Adrenal gland (tissue), 9 donors: ENCODE measurements at regions not wholly inside any gene's neighbourhood (a gene's known extent, or its start where the extent isn't known, plus 50 kb on each side); places are given as distances from the start of the nearest gene placed in this dataset.

ENCODE experiments used
- DNase-seq, 7 donors: peaks; one replicate each; pipeline ENCODE4 v3.0.0-alpha.2; 2019 to 2020
- H3K27ac ChIP-seq, 5 donors: fragments of 200-600 bp; sonication (generic) in 4 of 5; 1 replicate in 3 of 5; 2 replicates in 2 of 5; pipeline versions ENCODE4 v1.5.1 to v1.8.0; 2016 to 2020; ENCODE audit warnings: mild to moderate bottlenecking in 1 of 5
- H3K27me3 ChIP-seq: fragments of 200-600 bp; 2 replicates; pipeline ENCODE4 v1.8.0; 2021
- H3K36me3 ChIP-seq, 2 donors: fragments of 200-600 bp; replicated peaks in 1 of 2; 1 replicate in 1 of 2; 2 replicates in 1 of 2; pipeline versions ENCODE4 v1.5.1 to v1.8.0; 2018 to 2022
- H3K4me1 ChIP-seq, 2 donors: fragments of 200-600 bp; replicated peaks in 1 of 2; 1 replicate in 1 of 2; 2 replicates in 1 of 2; pipeline versions ENCODE4 v1.5.1 to v1.8.0; 2018 to 2021
- H3K4me3 ChIP-seq, 4 donors: fragments of 200-600 bp; sonication (generic) in 3 of 4; one replicate each; pipeline ENCODE4 v1.5.1; 2016 to 2018
- H3K9me3 ChIP-seq, 3 donors: fragments of 200-600 bp; sonication (generic) in 1 of 3; replicated peaks in 1 of 3; 1 replicate in 2 of 3; 2 replicates in 1 of 3; pipeline versions ENCODE4 v1.5.1 to v1.8.0; 2016 to 2021
- CTCF ChIP-seq, 6 experiments: fragments of 450-650 bp in 4 of 6; fragments of 200-600 bp in 2 of 6; sonication (generic) in 1 of 6; IDR thresholded peaks; 1 replicate in 5 of 6; 2 replicates in 1 of 6; pipeline versions ENCODE4 v1.5.1 to v1.8.0; 2016 to 2021; ENCODE audit warnings: antibody characterized with exemption in 6 of 6, mild to moderate bottlenecking in 2 of 6, moderate library complexity in 1 of 6
- POLR2A ChIP-seq, 2 donors: fragments of 450-650 bp; IDR thresholded peaks; one replicate each; pipeline ENCODE4 v1.6.1; 2017; ENCODE audit warnings: antibody characterized with exemption in 2 of 2, mild to moderate bottlenecking in 2 of 2, moderate library complexity in 1 of 2
- WGBS, 4 donors: extraction: QIAGEN DNeasy Blood & Tissue Kit in 2 of 4; methylation state at CpG; one replicate each; pipeline versions ENCODE4 v1.1.5 to v1.1.7; 2013 to 2017; 5-methylcytosine and 5-hydroxymethylcytosine counted together
- intact Hi-C, 2 donors: fragments of 100-400 bp; cut with DNase I; formaldehyde crosslinking; loops; one replicate each; pipeline versions ENCODE4 v1.14.1 to v1.15.0; 2022 to 2023
- donor health status: healthy with polysubstance abuse.
- donor health status: Bipolar disorder and iron deficiency.
- donor health status: DM: yes; HTN: yes; CAD: no.
- donor health status: DM: no; HTN: no; CAD: no.
- donor health status: DM: no; HTN: no; CAD: no.

DNA sequence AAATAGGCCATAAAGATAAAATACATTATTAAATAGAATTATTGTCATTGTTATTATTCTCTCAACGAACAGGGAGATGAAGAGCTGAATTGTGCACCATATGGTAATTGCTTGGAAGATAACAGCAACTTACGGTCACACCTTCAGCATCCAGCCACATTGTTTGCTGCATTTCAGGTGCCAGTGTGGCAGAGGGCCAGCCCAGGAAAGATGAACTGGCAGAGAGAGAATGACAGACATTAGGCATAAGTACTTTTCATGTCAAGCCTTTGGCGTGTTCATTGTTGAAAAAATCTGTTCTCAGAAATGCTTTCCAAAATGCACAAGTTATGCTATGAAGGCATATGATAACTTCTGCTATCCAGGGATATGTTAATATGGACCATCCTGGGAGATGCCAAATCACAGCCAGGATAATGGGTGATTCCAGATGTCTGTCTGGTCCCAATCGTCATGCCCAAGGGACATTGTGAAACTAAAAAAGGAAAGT is 748.6 kb upstream of the PIK3C3 start:
- Histone ChIP-seq H3K27me3 (no peaks in the 10 kb centered on the region), H3K36me3 (no peaks in the 10 kb centered on the region), H3K4me3 (no peak overlapping the region), H3K4me1 (no peaks in the 10 kb centered on the region), H3K27ac (no peak overlapping the region), H3K9me3 (no peaks in the 10 kb centered on the region)
- intact Hi-C loops = no loop called here
- TF ChIP-seq POLR2A (IDR thresholded peaks at IDR 0.05) (no peak), CTCF (IDR thresholded peaks at IDR 0.05) (no peak)
- 77 to 82% (median 80%) methylated on average over 4 of the region's 4 CpGs for whole genome bisulfite sequencing, 4 donors
- DNase-seq = no peak

- TF ChIP-seq CTCF (IDR thresholded peaks at IDR 0.05) = no peak
- Histone ChIP-seq H3K36me3 (no peaks in the 10 kb centered on the region), H3K27me3 (no peaks in the 10 kb centered on the region), H3K9me3 (no peaks in the 10 kb centered on the region), H3K4me1 (no peaks in the 10 kb centered on the region), H3K27ac (no peak overlapping the region), H3K4me3 (no peak overlapping the region)
- intact Hi-C loops = no loop called here
- DNase-seq = no peak
These were observed 755.8 kb upstream of the PIK3C3 start for GRCh38 chr18:41199212-41199611.

GRCh38 chr18:41197967-41198366 is 757.1 kb upstream of the PIK3C3 start:
- Histone ChIP-seq H3K4me1 (no peaks in the 10 kb centered on the region), H3K27ac (no peak overlapping the region), H3K4me3 (no peak overlapping the region), H3K36me3 (no peaks in the 10 kb centered on the region), H3K27me3 (no peaks in the 10 kb centered on the region), H3K9me3 (no peaks in the 10 kb centered on the region)
- intact Hi-C loops = no loop called here
- DNase-seq = no peak
- no peak for TF ChIP-seq POLR2A (IDR thresholded peaks at IDR 0.05)
- WGBS, 4 donors = 67 to 78% (median 70%) methylated on average over 2 of the region's 2 CpGs

DNA sequence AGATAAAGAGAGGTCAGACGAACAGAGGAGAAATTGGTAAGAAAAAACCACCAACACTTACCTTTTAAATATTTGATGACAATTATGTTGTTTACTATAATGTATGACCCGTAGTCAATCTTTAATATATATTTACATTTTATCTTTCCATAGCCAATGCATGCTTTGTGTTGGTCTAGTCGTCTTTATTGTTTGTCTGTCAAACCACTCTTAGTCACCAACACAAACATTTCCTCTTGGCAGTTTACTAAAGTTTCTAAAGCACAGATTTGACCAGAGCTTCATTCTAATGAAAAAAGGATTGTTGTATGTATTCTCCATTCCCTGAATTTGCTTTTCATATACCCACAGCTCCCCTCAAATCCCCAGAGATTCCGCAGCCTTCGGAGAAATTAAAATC is 784.7 kb upstream of the PIK3C3 start:
- no peak overlapping the region for H3K4me3 ChIP-seq
- WGBS, 4 donors = 66 to 70% (median 66%) methylated on average over 5 of the region's 5 CpGs
- H3K9me3 ChIP-seq = no peaks in the 10 kb centered on the region
- H3K4me1 ChIP-seq = no peaks in the 10 kb centered on the region
- intact Hi-C loops = no loop called here
- no peak for DNase-seq
- H3K27me3 ChIP-seq = no peaks in the 10 kb centered on the region
- TF ChIP-seq CTCF (IDR thresholded peaks at IDR 0.05) = no peak
- TF ChIP-seq POLR2A (IDR thresholded peaks at IDR 0.05) = no peak
- H3K27ac ChIP-seq = no peak overlapping the region
- no peaks in the 10 kb centered on the region for H3K36me3 ChIP-seq

GRCh38 chr18:41165625-41166024 is 789.4 kb upstream of the PIK3C3 start:
- Histone ChIP-seq H3K27me3 (no peaks in the 10 kb centered on the region), H3K27ac (no peak overlapping the region), H3K36me3 (no peaks in the 10 kb centered on the region), H3K9me3 (no peaks in the 10 kb centered on the region), H3K4me3 (no peak overlapping the region), H3K4me1 (no peaks in the 10 kb centered on the region)
- WGBS, 4 donors = 32 to 46% (median 40%) methylated on average over 2 of the region's 2 CpGs
- no peak for DNase-seq
- TF ChIP-seq POLR2A (IDR thresholded peaks at IDR 0.05) = no peak
- TF ChIP-seq CTCF (IDR thresholded peaks at IDR 0.05) = no peak
- intact Hi-C loops = no loop called here
